ENCODE measurements at regions not wholly inside any gene's neighbourhood (a gene's known extent, or its start where the extent isn't known, plus 50 kb on each side); places are given as distances from the start of the nearest gene placed in this dataset.

DNA sequence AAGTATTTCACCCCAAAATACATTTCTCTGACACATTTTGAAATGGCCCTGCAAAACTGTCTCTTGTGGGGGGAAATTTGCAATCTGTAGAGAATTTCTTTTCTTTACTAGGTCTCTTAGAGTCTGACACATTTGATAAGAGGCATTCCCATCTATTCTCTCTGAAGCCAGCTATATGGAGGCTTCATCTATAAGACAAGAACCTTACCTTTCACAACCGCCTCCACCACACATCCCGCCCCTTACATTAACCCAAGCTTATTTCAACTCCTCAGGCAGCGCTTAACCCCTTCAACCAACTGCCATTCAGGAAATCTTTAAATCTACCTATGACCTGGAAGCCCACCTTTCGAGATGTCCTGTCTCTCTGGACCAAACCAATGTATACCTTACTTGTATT is 829.5 kb downstream of the TLE4 start:
- no peak for DNase-seq

DNA sequence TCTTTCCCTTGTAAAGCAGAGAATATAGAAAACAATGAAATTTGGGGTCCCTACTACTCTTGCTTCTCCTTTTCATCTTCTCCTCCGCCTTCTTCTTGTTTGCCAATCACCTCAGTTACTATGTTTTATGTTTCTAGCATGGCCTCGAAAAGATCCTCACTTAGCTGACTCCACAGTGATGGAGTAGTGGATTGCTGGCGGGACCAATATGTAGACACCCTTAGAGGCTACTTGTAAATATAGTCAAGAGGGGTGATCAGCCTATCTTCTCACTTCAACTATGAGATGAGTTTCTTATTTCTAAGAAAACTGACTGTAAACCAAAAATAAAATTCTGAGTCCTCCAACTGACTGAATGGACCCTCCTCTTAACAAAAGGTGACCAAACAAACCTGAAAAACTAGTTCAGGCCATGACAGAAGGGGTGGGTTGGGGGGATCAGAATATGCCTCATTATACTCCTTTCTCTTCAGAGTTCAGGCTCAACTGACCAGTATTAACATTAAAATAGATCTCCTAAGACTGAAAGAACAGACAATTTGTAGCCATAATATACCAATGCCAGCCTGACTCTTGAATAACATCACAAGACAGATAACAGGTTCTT is 829.0 kb downstream of the TLE4 start:
- DNase-seq, result no peak

- no peak for DNase-seq
Measured at GRCh38 chr9:80399606-80400005, 827.8 kb downstream of the TLE4 start.

- no peak for DNase-seq
Measured at GRCh38 chr9:80387828-80388227, 816.1 kb downstream of the TLE4 start.

DNA sequence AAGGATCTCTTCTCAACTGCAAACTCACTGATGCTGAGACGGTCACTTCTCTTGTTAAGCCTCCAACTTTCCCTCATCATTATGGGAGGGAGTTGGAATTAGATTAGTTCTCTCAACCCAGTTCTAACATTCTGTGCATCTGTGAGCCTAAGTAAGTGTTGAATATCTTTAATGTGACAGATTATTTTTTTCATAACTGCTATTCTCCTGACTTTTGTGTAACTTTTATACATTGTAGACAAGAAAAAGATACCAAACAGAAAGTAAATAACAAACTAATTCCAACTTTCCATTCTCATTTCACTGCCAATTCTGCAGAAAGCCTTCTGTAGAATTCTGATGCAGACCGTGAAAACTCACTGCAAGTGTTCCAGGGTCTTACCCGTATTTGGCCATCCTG is 813.5 kb downstream of the TLE4 start:
- DNase-seq, result no peak

- DNase-seq, result no peak
Measured at GRCh38 chr9:80383331-80383730, 811.6 kb downstream of the TLE4 start.

- no peak for DNase-seq
Measured at GRCh38 chr9:80382211-80382891, 810.6 kb downstream of the TLE4 start.

DNA sequence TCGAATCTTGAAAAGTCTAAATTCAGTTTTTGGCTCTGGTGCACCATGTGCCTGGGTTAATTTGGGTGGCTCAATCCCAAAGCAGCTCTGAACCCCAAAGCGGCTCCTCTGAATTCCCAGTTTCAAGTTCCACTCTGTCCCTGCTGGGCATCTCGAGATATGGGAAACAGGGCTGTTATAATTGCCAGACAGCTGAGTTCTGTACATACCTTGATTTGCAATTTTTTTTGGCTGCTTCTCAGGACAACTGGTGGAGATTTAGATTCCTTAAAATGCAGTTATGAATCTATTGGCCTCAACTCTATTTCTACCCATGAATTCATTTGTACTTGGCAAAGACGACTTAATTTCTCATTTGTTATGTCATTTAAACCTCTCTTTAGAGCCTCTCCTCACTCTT is 808.5 kb downstream of the TLE4 start:
- no peak for DNase-seq

GRCh38 chr9:80378669-80379293 is 807.0 kb downstream of the TLE4 start:
- DNase-seq, result no peak

DNA sequence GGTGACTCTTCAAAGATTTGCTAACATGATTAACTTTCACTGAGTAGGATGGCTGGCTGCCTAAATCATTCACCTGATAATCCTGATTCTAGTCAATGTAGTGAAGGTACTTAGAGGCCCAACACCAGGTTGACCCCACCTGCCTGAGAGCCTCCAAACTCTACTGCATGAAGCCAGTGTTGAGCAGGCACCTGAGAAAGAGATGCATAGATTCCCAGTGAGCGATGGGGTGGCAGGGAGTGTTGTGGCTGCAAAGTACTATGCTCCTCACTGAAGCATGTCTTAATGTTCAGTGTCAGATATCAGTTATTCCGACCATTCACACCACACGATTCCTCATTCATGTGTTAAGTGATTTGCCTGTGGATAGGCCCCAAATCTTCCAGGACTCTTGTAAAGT is 804.4 kb downstream of the TLE4 start:
- no peak for DNase-seq

GRCh38 chr9:80375477-80375876 is 803.7 kb downstream of the TLE4 start:
- no peak for DNase-seq

- DNase-seq, result no peak
Measured at GRCh38 chr9:80369641-80370040, 797.9 kb downstream of the TLE4 start.

GRCh38 chr9:80366626-80367025 is 794.9 kb downstream of the TLE4 start:
- no peak for DNase-seq

DNA sequence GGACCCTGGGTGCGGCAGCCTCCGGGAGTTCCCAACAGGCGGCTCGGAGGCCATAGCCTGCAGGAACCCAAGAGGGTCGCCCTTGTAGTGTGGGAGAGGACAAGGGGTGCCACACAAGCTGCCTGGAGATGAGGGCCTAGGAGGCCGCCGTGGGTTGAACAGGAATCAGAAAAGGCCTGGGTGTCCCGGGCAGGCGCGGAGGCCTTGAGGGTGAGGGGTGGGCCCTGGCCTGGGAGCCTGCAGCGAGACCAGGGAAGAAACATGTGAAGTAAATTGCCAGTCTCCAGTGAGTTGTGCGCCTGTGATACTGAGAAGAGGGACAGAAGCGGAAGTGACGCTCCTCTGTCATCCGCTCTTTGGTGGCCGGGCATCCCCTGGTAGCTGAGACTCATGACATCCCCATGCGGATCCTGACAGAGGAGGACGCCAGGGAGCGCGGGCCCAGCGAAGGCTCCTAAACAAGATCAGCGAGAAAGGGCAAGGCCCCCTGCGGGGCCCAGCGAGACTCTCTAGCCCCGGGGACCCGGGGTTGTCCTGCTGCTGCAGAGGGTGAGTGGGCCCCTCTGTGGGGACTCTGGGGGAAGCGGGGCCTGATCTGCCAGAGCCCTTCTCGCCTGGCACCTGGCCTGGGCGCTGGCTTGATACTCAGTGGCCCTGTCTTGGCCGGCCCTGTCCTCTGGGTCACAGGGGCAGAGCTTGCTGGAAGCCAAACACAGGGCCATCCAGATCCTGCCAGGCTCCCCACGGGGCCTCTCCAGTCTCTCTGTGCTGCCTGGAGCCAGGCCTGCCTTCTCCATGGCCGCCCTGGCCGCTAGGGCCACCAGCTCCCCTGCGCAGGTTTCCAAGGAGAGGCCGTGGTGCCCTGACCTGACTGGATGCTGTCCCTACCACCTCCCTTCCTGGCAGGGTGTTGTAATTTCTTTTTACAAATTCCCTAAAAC is 788.4 kb downstream of the TLE4 start:
- DNase-seq, result no peak

GRCh38 chr9:80359291-80359690 is 787.5 kb downstream of the TLE4 start:
- no peak for DNase-seq

GRCh38 chr9:80352967-80353366 is 781.2 kb downstream of the TLE4 start:
- DNase-seq, result no peak

DNA sequence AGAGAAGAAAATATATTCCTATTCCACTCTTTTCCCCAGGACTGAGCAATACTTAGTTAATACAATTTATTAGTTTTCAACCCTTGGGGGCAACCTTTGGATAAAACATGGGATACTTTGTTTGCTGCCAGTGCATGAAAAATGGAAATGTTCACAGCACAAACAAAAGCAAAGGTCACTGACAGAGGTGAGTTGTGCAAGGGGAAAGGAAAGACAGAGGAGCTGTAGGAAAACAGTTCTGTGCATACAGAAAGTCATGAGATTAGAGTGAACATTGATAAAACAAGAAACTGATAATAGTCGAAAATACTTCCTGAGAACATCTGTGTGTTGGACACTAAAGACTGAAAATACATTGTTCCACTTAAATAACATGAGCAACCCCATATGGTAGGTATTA is 779.8 kb downstream of the TLE4 start:
- DNase-seq, result no peak

- DNase-seq, result no peak
Measured at GRCh38 chr9:80326105-80326504, 754.3 kb downstream of the TLE4 start.

- no peak for DNase-seq
Measured at GRCh38 chr9:80320916-80321315, 749.2 kb downstream of the TLE4 start.

- DNase-seq, result no peak
Measured at GRCh38 chr9:80320480-80320879, 748.7 kb downstream of the TLE4 start.

DNA sequence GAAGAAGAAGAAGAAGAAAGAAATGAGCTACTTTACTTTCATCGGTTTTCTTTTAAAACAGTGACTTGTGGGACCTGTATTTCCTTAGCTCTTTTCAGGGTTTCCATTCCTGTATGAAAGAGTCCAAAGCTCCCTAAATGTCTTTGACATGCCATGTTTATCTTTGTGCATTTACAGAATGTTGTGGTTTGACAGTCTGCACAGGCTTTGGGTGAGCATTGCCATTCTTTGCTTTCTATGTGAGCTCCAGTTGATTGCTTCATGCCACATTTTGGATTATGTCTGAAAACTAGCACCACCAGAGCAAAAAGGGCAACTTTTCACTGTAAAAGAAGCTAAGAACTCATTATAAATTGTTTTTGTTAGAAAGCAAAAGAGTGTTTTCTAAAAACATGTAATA is 733.4 kb downstream of the TLE4 start:
- DNase-seq, result no peak

DNA sequence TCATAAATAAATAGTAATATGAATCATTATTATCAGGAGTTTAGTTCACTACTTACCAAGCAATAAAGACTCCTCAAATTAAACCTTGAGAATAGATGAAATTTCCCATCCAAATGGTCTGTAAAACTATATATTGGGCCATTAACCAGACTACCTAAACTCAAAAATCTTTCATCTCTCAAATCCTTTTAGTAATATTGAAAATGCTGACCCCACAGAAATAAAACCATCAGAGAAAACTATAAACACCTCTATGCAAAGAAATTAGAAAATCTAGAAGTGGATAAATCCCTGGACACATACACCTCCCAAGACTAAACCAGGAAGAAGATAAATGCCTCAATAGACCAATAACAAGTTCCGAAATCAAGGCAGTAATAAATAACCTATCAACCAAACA is 723.2 kb downstream of the TLE4 start:
- DNase-seq, result no peak

GRCh38 chr9:80294318-80294717 is 722.6 kb downstream of the TLE4 start:
- DNase-seq, result no peak

- no peak for DNase-seq
Measured at GRCh38 chr9:80292231-80292630, 720.5 kb downstream of the TLE4 start.

Measured in hematopoietic multipotent progenitor cell treated with erythropoietin and hydrocortisone succinate and interleukin-3 and kit ligand, for 6 days (in vitro differentiated cells).